Calu3 (cell line): ENCODE measurements at regions not wholly inside any gene's neighbourhood (a gene's known extent, or its start where the extent isn't known, plus 50 kb on each side); places are given as distances from the start of the nearest gene placed in this dataset.

Source experiments
- BruUV-seq: library from RNA; stranded (reverse); fragments of 400-500 nt; replicated peaks from 2 replicates; lab custom pipeline; 2021; lab: Mats Ljungman, UMichigan
- CTCF ChIA-PET: fragments of 300-600 bp; sonication (Branson Sonifier 250); formaldehyde crosslinking; loops from one replicate; lab custom pipeline; 2022; ENCODE audit warnings: antibody characterized with exemption; lab: Charles Lee
- DNase-seq: peaks from one replicate; pipeline ENCODE4 v3.0.0; 2022
- H3K27ac Mint-ChIP-seq: one replicate; pipeline ENCODE4 v1.8.0; 2022; ENCODE audit warnings: mixed read lengths; ENCODE audit not compliant: unreplicated experiment
- H3K27me3 Mint-ChIP-seq: one replicate; pipeline ENCODE4 v1.8.0; 2022; ENCODE audit warnings: mixed read lengths; ENCODE audit not compliant: unreplicated experiment
- H3K36me3 Mint-ChIP-seq: one replicate; pipeline ENCODE4 v1.8.0; 2022; ENCODE audit warnings: mild to moderate bottlenecking, moderate library complexity, mixed read lengths; ENCODE audit not compliant: insufficient read depth, unreplicated experiment
- H3K4me1 Mint-ChIP-seq: one replicate; pipeline ENCODE4 v1.8.0; 2022; ENCODE audit warnings: mild to moderate bottlenecking, low read depth, mixed read lengths; ENCODE audit not compliant: unreplicated experiment
- H3K4me3 Mint-ChIP-seq: one replicate; pipeline ENCODE4 v1.8.0; 2022; ENCODE audit warnings: mild to moderate bottlenecking, low read depth, moderate library complexity, mixed read lengths; ENCODE audit not compliant: unreplicated experiment
- H3K9me3 Mint-ChIP-seq: one replicate; pipeline ENCODE4 v1.8.0; 2022; ENCODE audit warnings: low read depth, mixed read lengths; ENCODE audit not compliant: unreplicated experiment
- CTCF ChIP-seq: fragments of 200-600 bp; IDR thresholded peaks from one replicate; pipeline ENCODE4 v1.8.0; 2022; ENCODE audit warnings: antibody characterized with exemption; ENCODE audit not compliant: unreplicated experiment
- intact Hi-C: fragments of 100-400 bp; cut with micrococcal nuclease; formaldehyde crosslinking; loops from one replicate; pipeline ENCODE4 v1.10.0; 2022; ENCODE audit not compliant: unreplicated experiment

GRCh38 chr11:56889986-56890385, 98.7 kb upstream of the OR5AK2 start:
- Mint-ChIP-seq H3K27me3 (no peaks in the 10 kb centered on the region), H3K27ac (peak overlapping the region; percentile 5), H3K4me1 (peaks cover 36% of the 10 kb centered on the region), H3K4me3 (no peak overlapping the region), H3K36me3 (peaks cover 5% of the 10 kb centered on the region), H3K9me3 (peaks cover 2% of the 10 kb centered on the region)
- CTCF ChIA-PET, result no interaction called here
- DNase-seq, result no peak
- intact Hi-C loops, result loop anchor here (10.0 kb wide), 1 partner anchor 185 kb away; no protein-coding TSS in a partner anchor
- no peak for TF ChIP-seq CTCF
- BruUV-seq, result no TSS peak

- no peak for TF ChIP-seq CTCF
- no peak for DNase-seq
- CTCF ChIA-PET, result no interaction called here
Observed at GRCh38 chr11:56887940-56888339, 100.8 kb upstream of the OR5AK2 start.

GRCh38 chr11:56886455-56886854, 102.3 kb upstream of the OR5AK2 start:
- DNase-seq, result no peak
- Mint-ChIP-seq H3K36me3 (peaks cover 17% of the 10 kb centered on the region), H3K27me3 (no peaks in the 10 kb centered on the region), H3K9me3 (no peaks in the 10 kb centered on the region), H3K4me1 (peaks cover 54% of the 10 kb centered on the region), H3K4me3 (peak overlapping the region; percentile 26), H3K27ac (peak overlapping the region; percentile 88)
- BruUV-seq, result no TSS peak
- no peak for TF ChIP-seq CTCF
- intact Hi-C loops, result loop anchor here (10.0 kb wide), 1 partner anchor 188 kb away; no protein-coding TSS in a partner anchor
- CTCF ChIA-PET, result interaction anchor here (0.8 kb wide), 1 partner anchor 363 kb away, joined by 3 read pairs; no protein-coding TSS in a partner anchor

More at GRCh38 chr11:56887940-56888339, 100.8 kb upstream of the OR5AK2 start:
- BruUV-seq, result no TSS peak
- no peak overlapping the region for H3K27ac Mint-ChIP-seq
- H3K36me3 Mint-ChIP-seq, result peaks cover 17% of the 10 kb centered on the region
- no peak overlapping the region for H3K4me3 Mint-ChIP-seq
- no peaks in the 10 kb centered on the region for H3K9me3 Mint-ChIP-seq
- no peaks in the 10 kb centered on the region for H3K27me3 Mint-ChIP-seq
- intact Hi-C loops, result loop anchor here (10.0 kb wide), 1 partner anchor 187 kb away; no protein-coding TSS in a partner anchor
- peaks cover 54% of the 10 kb centered on the region for H3K4me1 Mint-ChIP-seq

- peak overlapping the region; percentile 88 for H3K27ac Mint-ChIP-seq
- no peaks in the 10 kb centered on the region for H3K9me3 Mint-ChIP-seq
- CTCF ChIA-PET, result interaction anchor here (1.0 to 1.3 kb wide), 3 partner anchors 43 to 441 kb away, joined by 3 to 7 read pairs (median 5); no protein-coding TSS in a partner anchor
- no peak overlapping the region for H3K4me3 Mint-ChIP-seq
- H3K4me1 Mint-ChIP-seq, result peaks cover 54% of the 10 kb centered on the region
- intact Hi-C loops, result loop anchor here (1.0 to 10.0 kb wide), 5 partner anchors 24 to 189 kb away; no protein-coding TSS in a partner anchor
- no peaks in the 10 kb centered on the region for H3K27me3 Mint-ChIP-seq
- peaks cover 17% of the 10 kb centered on the region for H3K36me3 Mint-ChIP-seq
- no peak for TF ChIP-seq CTCF
- DNase-seq, result no peak
- BruUV-seq, result no TSS peak
Observed at GRCh38 chr11:56885854-56886253, 102.9 kb upstream of the OR5AK2 start.
